ENCODE measurements at regions not wholly inside any gene's neighbourhood (a gene's known extent, or its start where the extent isn't known, plus 50 kb on each side); places are given as distances from the start of the nearest gene placed in this dataset.
A peak's percentile ranks its signal among the peaks of the same experiment; 100 is the strongest.

- DNase-seq (no peak), ATAC-seq (peak; percentile 85)
- intact Hi-C loops (cut with micrococcal nuclease), result no loop called here
Observed at GRCh38 chr7:88539518-88539917, 220.0 kb upstream of the ZNF804B start.

- intact Hi-C loops (cut with micrococcal nuclease), result no loop called here
- ATAC-seq, result no peak
Observed at GRCh38 chr7:88523645-88524044, 217.0 kb upstream of the STEAP4 start.

GRCh38 chr7:88522771-88523293 is 216.1 kb upstream of the STEAP4 start:
- ATAC-seq, result no peak
- intact Hi-C loops (cut with micrococcal nuclease), result no loop called here

More at GRCh38 chr7:88523645-88524044, 217.0 kb upstream of the STEAP4 start:
- no peak for DNase-seq

GRCh38 chr7:88516429-88516828 is 209.7 kb upstream of the STEAP4 start:
- ATAC-seq (no peak), DNase-seq (no peak)
- intact Hi-C loops (cut with micrococcal nuclease), result no loop called here

More at GRCh38 chr7:88522771-88523293, 216.1 kb upstream of the STEAP4 start:
- no peak for DNase-seq

- intact Hi-C loops (cut with micrococcal nuclease), result no loop called here
- DNase-seq (no peak), ATAC-seq (no peak)
Observed at GRCh38 chr7:88515301-88515700, 208.6 kb upstream of the STEAP4 start.

GRCh38 chr7:88509341-88509740 is 202.6 kb upstream of the STEAP4 start:
- ATAC-seq (no peak), DNase-seq (no peak)
- intact Hi-C loops (cut with micrococcal nuclease), result no loop called here

- DNase-seq (no peak), ATAC-seq (no peak)
- intact Hi-C loops (cut with micrococcal nuclease), result no loop called here
Observed at GRCh38 chr7:88500131-88500530, 193.4 kb upstream of the STEAP4 start.

GRCh38 chr7:88495881-88496725 is 189.4 kb upstream of the STEAP4 start:
- intact Hi-C loops (cut with micrococcal nuclease), result no loop called here
- ATAC-seq (no peak), DNase-seq (no peak)

GRCh38 chr7:88492153-88492552 is 185.5 kb upstream of the STEAP4 start:
- no peak for DNase-seq
- ATAC-seq, result no peak
- intact Hi-C loops (cut with micrococcal nuclease), result no loop called here

- no peak for ATAC-seq
- DNase-seq, result no peak
- intact Hi-C loops (cut with micrococcal nuclease), result no loop called here
Observed at GRCh38 chr7:88490874-88491273, 184.2 kb upstream of the STEAP4 start.

GRCh38 chr7:88490161-88490560 is 183.5 kb upstream of the STEAP4 start:
- ATAC-seq (no peak), DNase-seq (no peak)
- intact Hi-C loops (cut with micrococcal nuclease), result no loop called here

GRCh38 chr7:88485821-88486220 is 179.1 kb upstream of the STEAP4 start:
- no peak for DNase-seq
- intact Hi-C loops (cut with micrococcal nuclease), result no loop called here
- ATAC-seq, result no peak

GRCh38 chr7:88484551-88484950 is 177.9 kb upstream of the STEAP4 start:
- no peak for DNase-seq
- intact Hi-C loops (cut with micrococcal nuclease), result no loop called here
- no peak for ATAC-seq

GRCh38 chr7:88480896-88481295 is 174.2 kb upstream of the STEAP4 start:
- peak; percentile 20 for DNase-seq
- intact Hi-C loops (cut with micrococcal nuclease), result no loop called here
- no peak for ATAC-seq

- ATAC-seq (no peak), DNase-seq (no peak)
- intact Hi-C loops (cut with micrococcal nuclease), result no loop called here
Observed at GRCh38 chr7:88480271-88480670, 173.6 kb upstream of the STEAP4 start.

GRCh38 chr7:88477976-88478375 is 171.3 kb upstream of the STEAP4 start:
- intact Hi-C loops (cut with micrococcal nuclease), result no loop called here
- ATAC-seq, result no peak
- no peak for DNase-seq

- ATAC-seq (no peak), DNase-seq (no peak)
- intact Hi-C loops (cut with micrococcal nuclease), result no loop called here
Observed at GRCh38 chr7:88465600-88465999, 158.9 kb upstream of the STEAP4 start.

- intact Hi-C loops (cut with micrococcal nuclease), result no loop called here
- DNase-seq, result no peak
- ATAC-seq, result no peak
Observed at GRCh38 chr7:88462799-88463198, 156.1 kb upstream of the STEAP4 start.

GRCh38 chr7:88460650-88461049 is 154.0 kb upstream of the STEAP4 start:
- intact Hi-C loops (cut with micrococcal nuclease), result no loop called here
- no peak for DNase-seq
- ATAC-seq, result no peak

- intact Hi-C loops (cut with micrococcal nuclease), result no loop called here
- DNase-seq (no peak), ATAC-seq (no peak)
Observed at GRCh38 chr7:88458946-88459345, 152.3 kb upstream of the STEAP4 start.

- ATAC-seq, result no peak
Observed at GRCh38 chr7:88458279-88458678, 151.6 kb upstream of the STEAP4 start.

More at GRCh38 chr7:88458279-88458678, 151.6 kb upstream of the STEAP4 start:
- intact Hi-C loops (cut with micrococcal nuclease), result no loop called here
- no peak for DNase-seq

All from left ventricle myocardium superior (tissue), 1 donor.